OCI-LY7 (cell line): ENCODE measurements at regions not wholly inside any gene's neighbourhood (a gene's known extent, or its start where the extent isn't known, plus 50 kb on each side); places are given as distances from the start of the nearest gene placed in this dataset.

Experiments used
- CTCF ChIP-seq: fragments of 200-600 bp; sonication (generic); conservative IDR thresholded peaks from 2 replicates; pipeline ENCODE4 v1.5.1; 2014; ENCODE audit warnings: mild to moderate bottlenecking, antibody characterized with exemption, low read length, moderate library complexity, mixed read lengths
- EZH2phosphoT487 ChIP-seq: fragments of 200-600 bp; sonication (generic); IDR thresholded peaks from 2 replicates; pipeline ENCODE4 v1.6.1; 2018; ENCODE audit warnings: low read depth, borderline replicate concordance, mild to moderate bottlenecking, mixed run types, antibody characterized with exemption, low read length, moderate library complexity, mixed read lengths

GRCh38 chr6:148200781-148201180 lies 141.9 kb upstream of the SASH1 start:
- TF ChIP-seq CTCF = no peak
- TF ChIP-seq EZH2phosphoT487 = no peak
